DND-41 (cell line): ENCODE measurements at regions not wholly inside any gene's neighbourhood (a gene's known extent, or its start where the extent isn't known, plus 50 kb on each side); places are given as distances from the start of the nearest gene placed in this dataset.
A peak's percentile ranks its signal among the peaks of the same experiment; 100 is the strongest.

Experiments used
- ATAC-seq: fragments of 200-7000 bp; cut with Tn5 transposase; 3 replicates; pipeline ENCODE4 v1.9.1; 2021; ENCODE audit warnings: low read depth; ENCODE audit not compliant: insufficient read depth
- DNase-seq: peaks from one replicate; pipeline ENCODE4 v3.0.0-alpha.2; 2020
- H2AFZ ChIP-seq: 2 replicates; pipeline ENCODE4 v1.6.0; 2012; ENCODE audit warnings: low read depth, low read length
- H3K27ac ChIP-seq: 2 replicates; pipeline ENCODE4 v1.5.1; 2012; ENCODE audit warnings: low read length, inconsistent platforms
- H3K27me3 ChIP-seq: fragments of 200-600 bp; sonication (generic); 2 replicates; pipeline ENCODE4 v1.6.0; 2012; ENCODE audit warnings: low read length, mild to moderate bottlenecking, inconsistent platforms; ENCODE audit not compliant: insufficient read depth, poor library complexity
- H3K36me3 ChIP-seq: 2 replicates; pipeline ENCODE4 v1.5.1; 2012; ENCODE audit warnings: low read length, inconsistent platforms; ENCODE audit not compliant: insufficient read depth
- H3K4me1 ChIP-seq: 2 replicates; pipeline ENCODE4 v1.5.1; 2012; ENCODE audit warnings: mild to moderate bottlenecking, low read length; ENCODE audit not compliant: insufficient read depth
- H3K4me2 ChIP-seq: 2 replicates; pipeline ENCODE4 v1.6.0; 2012; ENCODE audit warnings: mild to moderate bottlenecking, moderate library complexity, low read length, inconsistent platforms; ENCODE audit not compliant: insufficient read depth
- H3K4me3 ChIP-seq, 2 experiments: fragments of 200-600 bp in 1 of 2; shearing (Covaris generic) in 1 of 2; 2 replicates each; pipeline ENCODE4 v1.5.1; 2012 to 2016; ENCODE audit warnings: inconsistent platforms in 2 of 2, low read length in 2 of 2, mild to moderate bottlenecking in 2 of 2, low read depth in 1 of 2, moderate library complexity in 1 of 2
- H3K79me2 ChIP-seq: 2 replicates; pipeline ENCODE4 v1.6.0; 2012; ENCODE audit warnings: low read length, inconsistent platforms; ENCODE audit not compliant: insufficient read depth
- H3K9ac ChIP-seq: 2 replicates; pipeline ENCODE4 v1.6.0; 2012; ENCODE audit warnings: low read depth, mild to moderate bottlenecking, inconsistent platforms, low read length, moderate library complexity
- H3K9me3 ChIP-seq: 2 replicates; pipeline ENCODE4 v1.5.1; 2012; ENCODE audit warnings: low read length, moderate library complexity, mild to moderate bottlenecking, inconsistent platforms; ENCODE audit not compliant: insufficient read depth, severe bottlenecking
- H4K20me1 ChIP-seq: 2 replicates; pipeline ENCODE4 v1.6.0; 2012; ENCODE audit warnings: low read length; ENCODE audit not compliant: insufficient read depth
- CTCF ChIP-seq: IDR thresholded peaks from 2 replicates; pipeline ENCODE4 v1.5.1; 2012; ENCODE audit warnings: borderline replicate concordance, low read length, moderate library complexity, mild to moderate bottlenecking; ENCODE audit not compliant: poor library complexity, severe bottlenecking; ENCODE audit errors: extremely low read depth
- EZH2 ChIP-seq: IDR thresholded peaks from 3 replicates; pipeline ENCODE4 v1.6.1; 2012; ENCODE audit warnings: borderline replicate concordance, low read depth, mild to moderate bottlenecking, moderate library complexity, low read length, inconsistent platforms; ENCODE audit not compliant: severe bottlenecking

DNA sequence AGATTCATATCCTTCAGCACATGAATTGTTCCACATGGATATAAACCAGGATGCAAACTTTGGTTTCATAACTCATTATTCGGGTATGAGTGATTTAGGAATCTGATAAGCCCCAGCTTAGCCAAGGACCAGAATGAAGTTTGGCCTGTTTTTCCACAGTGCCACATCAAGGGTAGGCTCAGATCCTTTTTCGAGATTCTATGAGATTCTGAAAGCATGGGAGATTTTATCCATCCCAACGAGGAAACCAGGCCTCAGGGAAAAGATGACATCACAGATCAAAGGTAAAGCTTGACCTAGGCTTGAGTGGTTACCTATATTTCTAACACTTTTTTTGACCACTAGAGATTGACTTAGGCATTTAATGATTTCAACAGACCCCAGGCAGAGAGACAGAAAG, 590.8 kb upstream of the PKDCC start:
- Histone ChIP-seq H3K79me2 (no peaks in the 10 kb centered on the region), H3K9me3 (peaks cover 5% of the 10 kb centered on the region), H3K36me3 (no peaks in the 10 kb centered on the region), H3K27me3 (no peaks in the 10 kb centered on the region), H3K9ac (no peak overlapping the region), H4K20me1 (no peaks in the 10 kb centered on the region), H3K4me2 (no peak overlapping the region), H3K27ac (peak overlapping the region; percentile 76), H2AFZ (no peak overlapping the region), H3K4me3 (no peak overlapping the region), H3K4me1 (peaks cover 11% of the 10 kb centered on the region)
- TF ChIP-seq EZH2 (no peak), CTCF (no peak)
- no peak for ATAC-seq
- DNase-seq, result no peak

GRCh38 chr2:41460661-41461060, 587.2 kb upstream of the PKDCC start:
- Histone ChIP-seq H3K4me3 (no peak overlapping the region), H3K4me1 (peaks cover 11% of the 10 kb centered on the region), H3K9me3 (peaks cover 5% of the 10 kb centered on the region), H3K9ac (no peak overlapping the region), H2AFZ (no peak overlapping the region), H4K20me1 (no peaks in the 10 kb centered on the region), H3K4me2 (no peak overlapping the region), H3K36me3 (no peaks in the 10 kb centered on the region), H3K27me3 (no peaks in the 10 kb centered on the region), H3K27ac (no peak overlapping the region), H3K79me2 (no peaks in the 10 kb centered on the region)
- ATAC-seq (no peak), DNase-seq (no peak)
- TF ChIP-seq CTCF, result no peak
- no peak for TF ChIP-seq EZH2

- no peak overlapping the region for H2AFZ ChIP-seq
Measured at GRCh38 chr2:41464395-41464794, 583.4 kb upstream of the PKDCC start.

More at GRCh38 chr2:41464395-41464794, 583.4 kb upstream of the PKDCC start:
- no peaks in the 10 kb centered on the region for H3K9me3 ChIP-seq
- no peaks in the 10 kb centered on the region for H3K36me3 ChIP-seq
- no peaks in the 10 kb centered on the region for H4K20me1 ChIP-seq
- H3K4me3 ChIP-seq, result no peak overlapping the region
- no peaks in the 10 kb centered on the region for H3K79me2 ChIP-seq
- ATAC-seq (no peak), DNase-seq (no peak)
- no peaks in the 10 kb centered on the region for H3K4me1 ChIP-seq
- H3K4me2 ChIP-seq, result no peak overlapping the region
- TF ChIP-seq EZH2 (no peak), CTCF (no peak)
- no peak overlapping the region for H3K9ac ChIP-seq
- no peaks in the 10 kb centered on the region for H3K27me3 ChIP-seq
- no peak overlapping the region for H3K27ac ChIP-seq
